Activated CD8-positive, alpha-beta T cell treated with anti-CD3 and anti-CD28 coated beads, Interleukin-2, amount 10 ng/mL, durations not matched to agents 7 days and 5 days (primary cell): ENCODE measurements at regions not wholly inside any gene's neighbourhood (a gene's known extent, or its start where the extent isn't known, plus 50 kb on each side); places are given as distances from the start of the nearest gene placed in this dataset.

ENCODE experiments used
- ATAC-seq: fragments of 150-1000 bp; cut with Tn5 transposase; one replicate; pipeline ENCODE4 v1.10.0; 2021; ENCODE audit warnings: moderate library complexity
- CTCF ChIA-PET: fragments of 350-600 bp; sonication (Branson Sonifier 250); formaldehyde crosslinking; loops from one replicate; lab custom pipeline; 2021; ENCODE audit warnings: antibody characterized with exemption; lab: Charles Lee
- POLR2A ChIA-PET: fragments of 350-600 bp; sonication (Branson Sonifier 250); formaldehyde crosslinking; loops from one replicate; lab custom pipeline; 2021; ENCODE audit warnings: antibody characterized with exemption; lab: Charles Lee
- DNase-seq: peaks from one replicate; pipeline ENCODE4 v3.0.0-alpha.2; 2020
- H3K27ac Mint-ChIP-seq: one replicate; pipeline ENCODE4 v1.8.0; 2021; ENCODE audit warnings: mild to moderate bottlenecking, mixed read lengths
- H3K27me3 Mint-ChIP-seq: one replicate; pipeline ENCODE4 v1.8.0; 2021; ENCODE audit warnings: low read depth, mixed read lengths
- H3K36me3 Mint-ChIP-seq: one replicate; pipeline ENCODE4 v1.8.0; 2021; ENCODE audit warnings: low read depth, mixed read lengths
- H3K4me1 Mint-ChIP-seq: one replicate; pipeline ENCODE4 v1.8.0; 2021; ENCODE audit warnings: low read depth, mixed read lengths
- H3K4me3 Mint-ChIP-seq: one replicate; pipeline ENCODE4 v1.8.0; 2021; ENCODE audit warnings: mild to moderate bottlenecking, mixed read lengths
- H3K9me3 Mint-ChIP-seq: one replicate; pipeline ENCODE4 v1.8.0; 2022; ENCODE audit warnings: mixed read lengths; ENCODE audit not compliant: insufficient read depth

GRCh38 chr12:34346372-34347034, 324.2 kb downstream of the ALG10 start:
- peaks cover 9% of the 10 kb centered on the region for H3K9me3 Mint-ChIP-seq
- DNase-seq (no peak), ATAC-seq (no peak)
- H3K27me3 Mint-ChIP-seq = no peaks in the 10 kb centered on the region
- ChIA-PET CTCF (no interaction called here), POLR2A (no interaction called here)
- peaks cover 5% of the 10 kb centered on the region for H3K36me3 Mint-ChIP-seq
- no peaks in the 10 kb centered on the region for H3K4me1 Mint-ChIP-seq
- H3K27ac Mint-ChIP-seq = no peak overlapping the region
- H3K4me3 Mint-ChIP-seq = no peak overlapping the region

GRCh38 chr12:34347367-34347766, 325.1 kb downstream of the ALG10 start:
- DNase-seq (no peak), ATAC-seq (no peak)
- Mint-ChIP-seq H3K4me3 (no peak overlapping the region), H3K27me3 (no peaks in the 10 kb centered on the region), H3K4me1 (no peaks in the 10 kb centered on the region), H3K36me3 (peaks cover 5% of the 10 kb centered on the region), H3K27ac (no peak overlapping the region), H3K9me3 (peaks cover 9% of the 10 kb centered on the region)
- CTCF ChIA-PET = no interaction called here
- POLR2A ChIA-PET = no interaction called here

- H3K27me3 Mint-ChIP-seq = no peaks in the 10 kb centered on the region
- CTCF ChIA-PET = no interaction called here
- H3K27ac Mint-ChIP-seq = no peak overlapping the region
- no peak for ATAC-seq
- POLR2A ChIA-PET = no interaction called here
- no peak overlapping the region for H3K4me3 Mint-ChIP-seq
- H3K4me1 Mint-ChIP-seq = no peaks in the 10 kb centered on the region
- no peak for DNase-seq
- H3K36me3 Mint-ChIP-seq = peaks cover 5% of the 10 kb centered on the region
- peaks cover 9% of the 10 kb centered on the region for H3K9me3 Mint-ChIP-seq
These were observed 325.8 kb downstream of the ALG10 start for GRCh38 chr12:34348064-34348463.

- no peak for ATAC-seq
- Mint-ChIP-seq H3K9me3 (peaks cover 9% of the 10 kb centered on the region), H3K27me3 (no peaks in the 10 kb centered on the region), H3K4me1 (no peaks in the 10 kb centered on the region), H3K36me3 (peaks cover 5% of the 10 kb centered on the region), H3K4me3 (no peak overlapping the region), H3K27ac (no peak overlapping the region)
- ChIA-PET POLR2A (no interaction called here), CTCF (no interaction called here)
- no peak for DNase-seq
These were observed 326.8 kb downstream of the ALG10 start for GRCh38 chr12:34348836-34349672.

GRCh38 chr12:34349673-34349961, 327.3 kb downstream of the ALG10 start:
- Mint-ChIP-seq H3K27me3 (no peaks in the 10 kb centered on the region), H3K27ac (no peak overlapping the region), H3K4me1 (no peaks in the 10 kb centered on the region), H3K36me3 (peaks cover 5% of the 10 kb centered on the region), H3K4me3 (no peak overlapping the region), H3K9me3 (peaks cover 9% of the 10 kb centered on the region)
- ATAC-seq (no peak), DNase-seq (no peak)
- ChIA-PET CTCF (no interaction called here), POLR2A (no interaction called here)

- DNase-seq = no peak
- H3K4me3 Mint-ChIP-seq = no peak overlapping the region
- H3K36me3 Mint-ChIP-seq = peaks cover 5% of the 10 kb centered on the region
- ChIA-PET CTCF (no interaction called here), POLR2A (no interaction called here)
- no peaks in the 10 kb centered on the region for H3K27me3 Mint-ChIP-seq
- no peak overlapping the region for H3K27ac Mint-ChIP-seq
- ATAC-seq = no peak
- H3K9me3 Mint-ChIP-seq = peaks cover 9% of the 10 kb centered on the region
- H3K4me1 Mint-ChIP-seq = no peaks in the 10 kb centered on the region
These were observed 328.1 kb downstream of the ALG10 start for GRCh38 chr12:34350092-34351041.

- no peak overlapping the region for H3K27ac Mint-ChIP-seq
- DNase-seq (no peak), ATAC-seq (no peak)
- ChIA-PET POLR2A (no interaction called here), CTCF (no interaction called here)
- peaks cover 9% of the 10 kb centered on the region for H3K9me3 Mint-ChIP-seq
- no peaks in the 10 kb centered on the region for H3K4me1 Mint-ChIP-seq
- peaks cover 4% of the 10 kb centered on the region for H3K36me3 Mint-ChIP-seq
- H3K27me3 Mint-ChIP-seq = no peaks in the 10 kb centered on the region
- H3K4me3 Mint-ChIP-seq = no peak overlapping the region
These were observed 329.8 kb downstream of the ALG10 start for GRCh38 chr12:34352098-34352497.

- H3K4me1 Mint-ChIP-seq = no peaks in the 10 kb centered on the region
- DNase-seq (no peak), ATAC-seq (no peak)
- H3K27ac Mint-ChIP-seq = no peak overlapping the region
- H3K27me3 Mint-ChIP-seq = no peaks in the 10 kb centered on the region
- POLR2A ChIA-PET = no interaction called here
- H3K9me3 Mint-ChIP-seq = peaks cover 8% of the 10 kb centered on the region
- no peak overlapping the region for H3K4me3 Mint-ChIP-seq
- CTCF ChIA-PET = no interaction called here
- H3K36me3 Mint-ChIP-seq = no peaks in the 10 kb centered on the region
These were observed 332.2 kb downstream of the ALG10 start for GRCh38 chr12:34354239-34355200.

- ATAC-seq (no peak), DNase-seq (no peak)
- H3K36me3 Mint-ChIP-seq = no peaks in the 10 kb centered on the region
- POLR2A ChIA-PET = no interaction called here
- H3K4me3 Mint-ChIP-seq = no peak overlapping the region
- H3K27ac Mint-ChIP-seq = no peak overlapping the region
- H3K9me3 Mint-ChIP-seq = peaks cover 10% of the 10 kb centered on the region
- no peaks in the 10 kb centered on the region for H3K27me3 Mint-ChIP-seq
- H3K4me1 Mint-ChIP-seq = no peaks in the 10 kb centered on the region
- CTCF ChIA-PET = no interaction called here
These were observed 334.1 kb downstream of the ALG10 start for GRCh38 chr12:34356233-34356987.

- ChIA-PET CTCF (no interaction called here), POLR2A (no interaction called here)
- Mint-ChIP-seq H3K4me1 (no peaks in the 10 kb centered on the region), H3K27ac (no peak overlapping the region), H3K9me3 (peaks cover 15% of the 10 kb centered on the region), H3K4me3 (no peak overlapping the region), H3K27me3 (no peaks in the 10 kb centered on the region), H3K36me3 (no peaks in the 10 kb centered on the region)
- DNase-seq (no peak), ATAC-seq (no peak)
These were observed 335.5 kb downstream of the ALG10 start for GRCh38 chr12:34357791-34358190.

- Mint-ChIP-seq H3K4me3 (no peak overlapping the region), H3K9me3 (peaks cover 17% of the 10 kb centered on the region), H3K27me3 (no peaks in the 10 kb centered on the region), H3K27ac (no peak overlapping the region), H3K36me3 (no peaks in the 10 kb centered on the region), H3K4me1 (no peaks in the 10 kb centered on the region)
- ChIA-PET CTCF (no interaction called here), POLR2A (no interaction called here)
- ATAC-seq (no peak), DNase-seq (no peak)
These were observed 335.9 kb downstream of the ALG10 start for GRCh38 chr12:34358198-34358597.
